ENCODE measurements at regions not wholly inside any gene's neighbourhood (a gene's known extent, or its start where the extent isn't known, plus 50 kb on each side); places are given as distances from the start of the nearest gene placed in this dataset.

- ChIA-PET CTCF (no interaction called here), POLR2A (no interaction called here)
- DNase-seq, result no peak
- Histone ChIP-seq H3K27me3 (replicated peaks in 2 of 5; ENCODE audit: control insufficient read depth in 4 of 5, insufficient read depth in 5 of 5, low read length in 4 of 5) (peaks cover 0 to 3% (median 0%) of the 10 kb centered on the region in 5 experiments), H3K36me3 (ENCODE audit: control insufficient read depth in 4 of 4, insufficient read depth in 4 of 4, low read length in 3 of 4) (no peaks in the 10 kb centered on the region), H3K4me1 (ENCODE audit: control extremely low read depth in 1 of 4, control insufficient read depth in 4 of 4, insufficient read depth in 4 of 4, low read length in 3 of 4) (no peaks in the 10 kb centered on the region), H3K9me3 (ENCODE audit: control extremely low read depth in 1 of 5, control insufficient read depth in 4 of 5, insufficient read depth in 2 of 5, low read depth in 1 of 5, low read length in 4 of 5) (no peaks in the 10 kb centered on the region), H3K27ac (ENCODE audit: insufficient read depth in 1 of 2, low read depth in 1 of 2, low read length in 2 of 2, poor library complexity in 1 of 2, severe bottlenecking in 2 of 2) (no peak overlapping the region), H3K4me3 (ENCODE audit: control insufficient read depth in 1 of 7, extremely low read depth in 1 of 7, insufficient read depth in 4 of 7, low read depth in 2 of 7, low read length in 6 of 7) (no peak overlapping the region)
- 79% methylated on average over 2 of the region's 8 CpGs for whole genome bisulfite sequencing (ENCODE audit: insufficient coverage)
Observed at GRCh38 chr7:115229401-115230105, 307.7 kb downstream of the MDFIC start.

- no peaks in the 10 kb centered on the region for H3K9me3 ChIP-seq (ENCODE audit: control extremely low read depth in 1 of 5, control insufficient read depth in 4 of 5, insufficient read depth in 2 of 5, low read depth in 1 of 5, low read length in 4 of 5)
- H3K27me3 ChIP-seq (replicated peaks in 2 of 5; ENCODE audit: control insufficient read depth in 4 of 5, insufficient read depth in 5 of 5, low read length in 4 of 5), result peaks cover 0 to 3% (median 0%) of the 10 kb centered on the region in 5 experiments
- POLR2A ChIA-PET, result no interaction called here
- whole genome bisulfite sequencing (ENCODE audit: insufficient coverage), result 100% methylated on average over 3 of the region's 5 CpGs
- DNase-seq, result no peak
- no peak overlapping the region for H3K27ac ChIP-seq (ENCODE audit: insufficient read depth in 1 of 2, low read depth in 1 of 2, low read length in 2 of 2, poor library complexity in 1 of 2, severe bottlenecking in 2 of 2)
- H3K4me1 ChIP-seq (ENCODE audit: control extremely low read depth in 1 of 4, control insufficient read depth in 4 of 4, insufficient read depth in 4 of 4, low read length in 3 of 4), result no peaks in the 10 kb centered on the region
- H3K4me3 ChIP-seq (ENCODE audit: control insufficient read depth in 1 of 7, extremely low read depth in 1 of 7, insufficient read depth in 4 of 7, low read depth in 2 of 7, low read length in 6 of 7), result no peak overlapping the region
- CTCF ChIA-PET, result no interaction called here
- H3K36me3 ChIP-seq (ENCODE audit: control insufficient read depth in 4 of 4, insufficient read depth in 4 of 4, low read length in 3 of 4), result no peaks in the 10 kb centered on the region
Observed at GRCh38 chr7:115227473-115228235, 305.8 kb downstream of the MDFIC start.

GRCh38 chr7:115226410-115226809, 304.5 kb downstream of the MDFIC start:
- Histone ChIP-seq H3K27me3 (replicated peaks in 2 of 5; ENCODE audit: control insufficient read depth in 4 of 5, insufficient read depth in 5 of 5, low read length in 4 of 5) (peaks cover 0 to 3% (median 0%) of the 10 kb centered on the region in 5 experiments), H3K4me1 (ENCODE audit: control extremely low read depth in 1 of 4, control insufficient read depth in 4 of 4, insufficient read depth in 4 of 4, low read length in 3 of 4) (no peaks in the 10 kb centered on the region), H3K27ac (ENCODE audit: insufficient read depth in 1 of 2, low read depth in 1 of 2, low read length in 2 of 2, poor library complexity in 1 of 2, severe bottlenecking in 2 of 2) (no peak overlapping the region), H3K4me3 (ENCODE audit: control insufficient read depth in 1 of 7, extremely low read depth in 1 of 7, insufficient read depth in 4 of 7, low read depth in 2 of 7, low read length in 6 of 7) (no peak overlapping the region), H3K9me3 (ENCODE audit: control extremely low read depth in 1 of 5, control insufficient read depth in 4 of 5, insufficient read depth in 2 of 5, low read depth in 1 of 5, low read length in 4 of 5) (no peaks in the 10 kb centered on the region), H3K36me3 (ENCODE audit: control insufficient read depth in 4 of 4, insufficient read depth in 4 of 4, low read length in 3 of 4) (no peaks in the 10 kb centered on the region)
- CTCF ChIA-PET, result no interaction called here
- WGBS (ENCODE audit: insufficient coverage), result 100% methylated on average over 1 of the region's 1 CpG
- no peak for DNase-seq
- POLR2A ChIA-PET, result no interaction called here

- WGBS (ENCODE audit: insufficient coverage), result 97% methylated on average over 6 of the region's 6 CpGs
- ChIA-PET POLR2A (no interaction called here), CTCF (no interaction called here)
- Histone ChIP-seq H3K4me1 (ENCODE audit: control extremely low read depth in 1 of 4, control insufficient read depth in 4 of 4, insufficient read depth in 4 of 4, low read length in 3 of 4) (no peaks in the 10 kb centered on the region), H3K27ac (ENCODE audit: insufficient read depth in 1 of 2, low read depth in 1 of 2, low read length in 2 of 2, poor library complexity in 1 of 2, severe bottlenecking in 2 of 2) (no peak overlapping the region), H3K4me3 (ENCODE audit: control insufficient read depth in 1 of 7, extremely low read depth in 1 of 7, insufficient read depth in 4 of 7, low read depth in 2 of 7, low read length in 6 of 7) (no peak overlapping the region), H3K9me3 (ENCODE audit: control extremely low read depth in 1 of 5, control insufficient read depth in 4 of 5, insufficient read depth in 2 of 5, low read depth in 1 of 5, low read length in 4 of 5) (no peaks in the 10 kb centered on the region), H3K36me3 (ENCODE audit: control insufficient read depth in 4 of 4, insufficient read depth in 4 of 4, low read length in 3 of 4) (no peaks in the 10 kb centered on the region), H3K27me3 (replicated peaks in 2 of 5; ENCODE audit: control insufficient read depth in 4 of 5, insufficient read depth in 5 of 5, low read length in 4 of 5) (peaks cover 0 to 3% (median 0%) of the 10 kb centered on the region in 5 experiments)
- no peak for DNase-seq
Observed at GRCh38 chr7:115224922-115225321, 303.0 kb downstream of the MDFIC start.

- Histone ChIP-seq H3K27ac (ENCODE audit: insufficient read depth in 1 of 2, low read depth in 1 of 2, low read length in 2 of 2, poor library complexity in 1 of 2, severe bottlenecking in 2 of 2) (no peak overlapping the region), H3K36me3 (ENCODE audit: control insufficient read depth in 4 of 4, insufficient read depth in 4 of 4, low read length in 3 of 4) (no peaks in the 10 kb centered on the region), H3K4me3 (ENCODE audit: control insufficient read depth in 1 of 7, extremely low read depth in 1 of 7, insufficient read depth in 4 of 7, low read depth in 2 of 7, low read length in 6 of 7) (no peak overlapping the region), H3K27me3 (replicated peaks in 2 of 5; ENCODE audit: control insufficient read depth in 4 of 5, insufficient read depth in 5 of 5, low read length in 4 of 5) (peaks cover 0 to 3% (median 0%) of the 10 kb centered on the region in 5 experiments), H3K4me1 (ENCODE audit: control extremely low read depth in 1 of 4, control insufficient read depth in 4 of 4, insufficient read depth in 4 of 4, low read length in 3 of 4) (no peaks in the 10 kb centered on the region), H3K9me3 (ENCODE audit: control extremely low read depth in 1 of 5, control insufficient read depth in 4 of 5, insufficient read depth in 2 of 5, low read depth in 1 of 5, low read length in 4 of 5) (no peaks in the 10 kb centered on the region)
- WGBS (ENCODE audit: insufficient coverage), result 86% methylated on average over 1 of the region's 1 CpG
- CTCF ChIA-PET, result interaction anchor here (1.2 kb wide), 1 partner anchor 358 kb away, joined by 4 read pairs; no protein-coding TSS in a partner anchor
- POLR2A ChIA-PET, result no interaction called here
- DNase-seq, result no peak
Observed at GRCh38 chr7:115223959-115224358, 302.1 kb downstream of the MDFIC start.

GRCh38 chr7:115221456-115221855, 299.6 kb downstream of the MDFIC start:
- peaks cover 0 to 3% (median 0%) of the 10 kb centered on the region in 5 experiments for H3K27me3 ChIP-seq (replicated peaks in 2 of 5; ENCODE audit: control insufficient read depth in 4 of 5, insufficient read depth in 5 of 5, low read length in 4 of 5)
- no peak overlapping the region for H3K4me3 ChIP-seq (ENCODE audit: control insufficient read depth in 1 of 7, extremely low read depth in 1 of 7, insufficient read depth in 4 of 7, low read depth in 2 of 7, low read length in 6 of 7)
- H3K9me3 ChIP-seq (ENCODE audit: control extremely low read depth in 1 of 5, control insufficient read depth in 4 of 5, insufficient read depth in 2 of 5, low read depth in 1 of 5, low read length in 4 of 5), result no peaks in the 10 kb centered on the region
- H3K36me3 ChIP-seq (ENCODE audit: control insufficient read depth in 4 of 4, insufficient read depth in 4 of 4, low read length in 3 of 4), result no peaks in the 10 kb centered on the region
- H3K4me1 ChIP-seq (ENCODE audit: control extremely low read depth in 1 of 4, control insufficient read depth in 4 of 4, insufficient read depth in 4 of 4, low read length in 3 of 4), result no peaks in the 10 kb centered on the region
- POLR2A ChIA-PET, result no interaction called here
- H3K27ac ChIP-seq (ENCODE audit: insufficient read depth in 1 of 2, low read depth in 1 of 2, low read length in 2 of 2, poor library complexity in 1 of 2, severe bottlenecking in 2 of 2), result no peak overlapping the region
- DNase-seq, result no peak
- CTCF ChIA-PET, result no interaction called here

GRCh38 chr7:115218076-115218475, 296.2 kb downstream of the MDFIC start:
- no peak for DNase-seq
- Histone ChIP-seq H3K4me1 (ENCODE audit: control extremely low read depth in 1 of 4, control insufficient read depth in 4 of 4, insufficient read depth in 4 of 4, low read length in 3 of 4) (no peaks in the 10 kb centered on the region), H3K36me3 (ENCODE audit: control insufficient read depth in 4 of 4, insufficient read depth in 4 of 4, low read length in 3 of 4) (no peaks in the 10 kb centered on the region), H3K27me3 (replicated peaks in 2 of 5; ENCODE audit: control insufficient read depth in 4 of 5, insufficient read depth in 5 of 5, low read length in 4 of 5) (no peaks in the 10 kb centered on the region), H3K9me3 (ENCODE audit: control extremely low read depth in 1 of 5, control insufficient read depth in 4 of 5, insufficient read depth in 2 of 5, low read depth in 1 of 5, low read length in 4 of 5) (no peaks in the 10 kb centered on the region), H3K27ac (ENCODE audit: insufficient read depth in 1 of 2, low read depth in 1 of 2, low read length in 2 of 2, poor library complexity in 1 of 2, severe bottlenecking in 2 of 2) (no peak overlapping the region), H3K4me3 (ENCODE audit: control insufficient read depth in 1 of 7, extremely low read depth in 1 of 7, insufficient read depth in 4 of 7, low read depth in 2 of 7, low read length in 6 of 7) (no peak overlapping the region)
- POLR2A ChIA-PET, result interaction anchor here (0.5 kb wide), 1 partner anchor 273 kb away, joined by 3 read pairs; no protein-coding TSS in a partner anchor
- CTCF ChIA-PET, result interaction anchor here (0.5 to 5.0 kb wide), 4 partner anchors 14 to 352 kb away, joined by 3 to 69 read pairs (median 3); no protein-coding TSS in a partner anchor
- WGBS (ENCODE audit: insufficient coverage), result no CpG with 5 or more reads among the region's 1 CpG

Measured in common myeloid progenitor, CD34-positive (primary cell).